Fibroblast of the conjunctiva (primary cell): ENCODE measurements at regions not wholly inside any gene's neighbourhood (a gene's known extent, or its start where the extent isn't known, plus 50 kb on each side); places are given as distances from the start of the nearest gene placed in this dataset.
"Not testable (repeated sequence)": the region's sequence is repeated elsewhere in the genome, so short reads cannot be mapped to it uniquely, and the experiment has no call there.

ENCODE experiments used
- DNase-seq: peaks from one replicate; pipeline ENCODE4 v3.0.0-alpha.2; 2010; ENCODE audit warnings: low read depth

DNA sequence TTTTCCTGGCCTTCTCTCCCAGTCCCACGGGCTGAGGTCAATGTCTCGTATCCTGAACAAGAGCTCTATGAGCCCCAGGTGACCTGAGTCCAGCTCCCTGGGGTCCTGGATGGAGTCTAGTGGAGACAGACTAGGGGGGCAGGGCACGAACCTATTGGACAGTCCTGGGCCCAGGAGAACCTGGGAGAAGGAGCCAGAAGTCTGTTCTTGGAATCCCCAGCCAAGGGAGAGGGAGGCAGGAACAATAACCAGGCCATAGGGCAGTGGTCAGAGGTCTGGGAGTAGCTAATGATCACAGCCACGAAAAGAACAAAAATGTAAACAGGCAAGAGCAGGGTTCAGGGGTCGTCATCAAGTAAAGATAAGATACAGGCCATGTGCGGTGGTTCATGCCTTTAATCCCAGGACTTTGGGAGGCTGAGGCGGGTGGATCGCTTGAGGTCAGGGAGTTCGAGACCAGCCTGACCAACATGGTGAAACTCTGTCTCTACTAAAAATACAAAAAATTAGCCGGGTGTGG is 60.8 kb downstream of the COPRS start:
- DNase-seq: no peak

DNA sequence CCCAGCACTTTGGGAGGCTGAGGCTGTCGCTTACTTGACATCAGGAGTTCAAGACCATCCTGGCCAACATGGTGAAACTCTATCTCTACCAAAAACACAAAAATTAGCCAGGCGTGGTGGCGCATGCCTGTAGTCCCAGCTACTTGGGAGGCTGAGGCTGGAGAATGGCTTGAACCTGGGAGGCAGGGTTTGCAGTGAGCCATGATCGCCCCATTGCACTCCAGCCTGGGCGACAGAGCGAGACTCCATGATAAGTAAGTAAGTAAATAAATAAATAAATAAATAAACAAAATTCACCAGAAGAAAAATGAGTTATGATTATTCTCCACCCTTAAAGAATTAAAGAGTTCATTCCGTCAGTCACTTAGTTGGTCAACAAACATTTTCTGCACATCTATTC is 63.1 kb downstream of the COPRS start:
- not testable (repeated sequence) for DNase-seq

DNA sequence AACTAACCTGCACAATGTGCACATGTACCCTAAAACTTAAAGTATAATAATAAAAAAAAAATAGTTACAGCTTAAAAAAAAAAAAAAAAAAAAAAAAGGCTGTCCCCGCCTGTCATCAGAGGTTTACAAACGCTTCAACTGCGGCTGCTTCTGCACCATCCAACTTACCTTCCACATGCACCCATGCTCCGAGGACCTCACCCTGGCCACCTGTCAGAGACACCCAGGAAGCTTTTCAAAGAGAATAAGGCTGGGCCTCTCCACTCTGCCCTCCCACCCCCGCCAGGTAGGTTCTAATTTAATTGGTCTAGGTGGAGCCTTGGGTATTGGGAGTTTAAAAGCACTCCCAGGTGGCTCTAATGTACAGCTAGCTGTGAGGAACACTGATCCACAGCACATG is 64.9 kb downstream of the COPRS start:
- no peak for DNase-seq

DNA sequence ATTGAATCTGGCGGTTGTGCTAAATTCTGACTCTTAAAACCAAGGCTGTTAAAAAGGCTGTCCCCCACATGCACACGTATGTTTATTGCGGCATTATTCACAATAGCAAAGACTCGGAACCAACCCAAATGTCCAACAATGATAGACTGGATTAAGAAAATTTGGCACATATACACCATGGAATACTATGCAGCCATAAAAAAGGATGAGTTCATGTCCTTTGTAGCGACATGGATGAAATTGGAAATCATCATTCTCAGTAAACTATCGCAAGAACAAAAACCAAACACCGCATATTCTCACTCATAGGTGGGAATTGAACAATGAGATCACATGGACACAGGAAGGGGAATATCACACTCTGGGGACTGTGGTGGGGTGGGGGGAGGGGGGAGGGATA is 65.4 kb downstream of the COPRS start:
- not testable (repeated sequence) for DNase-seq

DNA sequence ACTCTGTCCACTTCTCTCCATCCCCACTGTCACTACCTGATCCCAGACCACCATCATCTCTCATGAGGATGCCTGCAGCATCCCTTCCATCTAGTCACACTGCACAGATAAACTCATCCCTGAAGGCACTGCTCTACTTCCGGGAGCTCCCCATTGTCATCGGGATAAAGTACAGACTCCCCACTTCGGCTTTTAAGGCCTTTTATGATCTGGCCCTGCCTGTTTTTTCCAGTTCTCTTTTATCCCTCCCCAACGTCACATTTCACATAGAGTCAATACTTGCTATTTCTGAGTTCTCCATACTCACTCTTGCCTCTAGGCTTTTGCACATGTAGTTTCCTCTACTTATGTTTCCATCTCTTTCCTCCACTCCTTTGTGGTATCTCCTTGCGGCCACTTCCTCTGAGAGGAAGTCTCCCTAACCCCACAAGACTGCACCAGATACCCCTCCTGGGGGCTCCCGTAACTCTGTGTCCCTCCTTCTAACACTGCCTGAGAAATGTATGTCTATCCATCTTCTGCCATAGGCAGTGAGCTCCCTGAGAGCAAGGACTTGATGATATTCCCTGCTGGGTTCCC is 66.9 kb downstream of the COPRS start:
- no peak for DNase-seq

DNA sequence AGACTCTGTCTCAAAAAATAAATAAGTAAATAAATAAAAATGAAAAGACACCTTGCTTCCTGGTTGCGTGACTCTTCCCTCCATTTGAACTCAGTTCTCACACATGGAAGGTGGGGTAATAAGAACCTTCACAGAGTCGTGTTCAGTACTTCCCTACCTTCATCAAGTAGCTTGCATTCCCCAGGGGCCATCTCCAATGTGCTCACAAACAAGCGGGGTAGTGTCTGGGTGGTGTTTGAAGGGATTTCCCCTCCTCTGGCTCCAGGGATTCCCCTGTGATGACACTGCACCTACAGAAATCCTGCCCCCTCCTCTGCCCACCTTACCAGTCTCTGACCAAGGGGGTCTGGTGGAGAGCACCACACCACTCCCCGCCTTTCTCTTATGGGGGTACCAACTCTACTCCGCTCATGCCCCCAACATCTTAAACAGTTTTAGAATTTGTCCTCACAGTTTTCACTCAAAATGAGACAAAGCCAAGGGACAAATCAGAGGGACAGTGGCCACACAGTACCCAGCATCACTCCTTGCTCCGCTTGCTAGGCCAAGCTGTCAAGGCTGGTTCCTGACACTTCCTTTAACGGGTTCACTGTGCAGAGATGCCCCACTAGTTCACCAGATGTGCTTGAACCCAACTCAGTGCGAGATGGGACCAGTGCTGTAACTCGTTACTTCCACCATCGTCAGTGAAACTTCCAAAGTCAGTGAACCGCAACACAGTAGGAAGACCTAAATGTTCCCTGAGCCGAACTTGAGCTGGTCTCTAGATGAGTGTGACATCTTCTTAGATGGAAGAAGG is 69.1 kb downstream of the COPRS start:
- DNase-seq: no peak

DNA sequence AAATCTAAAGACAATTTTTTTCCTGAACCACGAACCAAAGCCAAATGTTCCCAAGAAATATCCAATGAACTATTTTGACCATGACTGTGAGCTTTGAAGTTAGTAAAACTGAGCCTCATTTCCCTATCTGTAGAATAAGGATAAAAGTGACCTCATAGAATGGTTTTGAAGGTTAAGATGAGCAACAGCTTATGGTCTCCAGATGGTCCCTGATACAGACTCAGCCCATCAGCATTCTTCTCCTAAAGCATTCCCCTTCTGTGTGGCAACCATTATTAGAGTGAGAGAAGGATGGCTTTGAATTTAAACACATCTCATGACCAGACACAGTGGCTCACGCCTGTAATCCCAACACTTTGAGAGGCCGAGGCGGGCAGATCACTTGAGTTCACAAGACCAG is 70.1 kb downstream of the COPRS start:
- DNase-seq: no peak

DNA sequence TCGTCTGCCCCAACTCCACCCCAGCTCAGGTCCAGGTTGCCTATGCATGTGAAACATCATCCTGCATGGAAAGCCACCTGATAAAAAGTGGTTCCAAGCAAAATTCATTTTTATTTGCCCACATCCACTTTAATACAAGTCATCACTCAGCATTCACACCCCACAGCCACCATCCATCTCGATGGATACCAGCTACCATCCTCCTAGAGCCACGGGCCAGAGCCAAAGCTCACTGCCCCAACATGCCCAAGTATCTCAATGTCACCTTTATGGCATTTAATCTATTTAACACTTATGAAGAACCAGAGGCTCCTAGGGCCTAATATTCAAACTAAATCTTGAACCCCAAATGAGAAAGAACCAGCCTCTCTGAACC is 70.5 kb downstream of the COPRS start:
- DNase-seq: no peak

DNA sequence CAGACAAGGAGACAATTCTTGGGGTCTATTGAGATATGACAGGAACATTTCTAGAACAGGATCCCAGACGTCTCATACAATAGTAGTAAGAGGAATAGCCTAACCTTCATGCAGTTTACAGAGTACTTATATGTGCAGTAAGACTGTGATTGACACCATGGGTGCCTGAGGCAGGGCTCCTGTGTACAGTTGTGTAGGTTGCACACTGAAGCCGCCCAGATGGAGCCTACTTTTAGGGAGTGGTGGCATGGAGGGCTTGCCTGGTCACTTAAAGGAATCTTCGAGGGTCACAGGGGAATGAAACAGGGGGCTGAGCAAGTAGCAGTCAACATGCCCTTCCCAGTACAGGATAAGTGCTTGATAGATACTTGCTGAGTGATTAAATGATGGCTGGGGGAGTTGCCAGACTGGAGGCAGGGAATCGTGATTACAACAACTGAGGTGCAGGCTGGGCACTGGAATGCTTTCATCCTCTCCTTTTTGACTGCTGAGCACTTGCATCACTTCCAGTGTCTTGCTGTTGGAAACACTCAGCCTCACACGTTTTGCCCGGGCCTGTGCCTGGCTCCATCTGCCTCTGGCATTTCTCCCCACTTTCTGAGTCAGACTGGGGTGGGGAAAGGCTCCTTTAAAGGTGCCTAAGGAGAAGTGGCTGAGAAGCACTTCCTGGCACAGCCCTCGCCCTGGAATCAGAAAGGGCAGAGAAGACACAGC is 71.0 kb downstream of the COPRS start:
- peak; percentile 67 for DNase-seq

DNA sequence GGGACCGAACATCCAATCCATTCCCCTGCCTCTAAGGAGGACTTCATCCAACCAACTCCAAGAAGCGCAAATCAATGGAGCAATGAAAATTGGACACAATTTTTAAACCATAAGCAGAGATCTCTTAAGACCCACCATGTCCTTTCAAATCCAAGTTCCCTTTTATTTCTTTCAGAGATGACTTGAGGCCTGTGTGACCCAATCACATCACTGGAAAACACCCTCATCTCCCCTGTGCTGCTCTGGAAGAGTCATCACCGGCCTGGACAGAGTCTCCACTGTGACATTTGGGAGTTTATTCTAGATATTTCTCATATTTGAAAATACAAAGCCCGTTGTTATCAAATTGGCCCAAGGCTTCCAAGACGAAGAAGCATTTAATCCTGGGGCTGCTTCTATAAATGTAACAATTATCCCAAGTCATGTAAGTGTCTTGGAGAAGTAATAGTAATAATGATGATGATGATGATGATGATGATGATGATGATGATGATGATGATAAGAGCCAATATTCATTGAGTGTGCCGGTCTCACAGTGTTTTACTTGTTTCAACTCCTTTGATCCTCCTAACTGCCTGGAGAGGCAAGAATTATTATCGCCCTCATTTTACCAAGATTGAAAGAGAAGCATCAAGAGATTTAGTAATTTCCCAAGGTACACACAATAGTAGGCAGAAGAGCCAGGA is 72.1 kb downstream of the COPRS start:
- DNase-seq: no peak

DNA sequence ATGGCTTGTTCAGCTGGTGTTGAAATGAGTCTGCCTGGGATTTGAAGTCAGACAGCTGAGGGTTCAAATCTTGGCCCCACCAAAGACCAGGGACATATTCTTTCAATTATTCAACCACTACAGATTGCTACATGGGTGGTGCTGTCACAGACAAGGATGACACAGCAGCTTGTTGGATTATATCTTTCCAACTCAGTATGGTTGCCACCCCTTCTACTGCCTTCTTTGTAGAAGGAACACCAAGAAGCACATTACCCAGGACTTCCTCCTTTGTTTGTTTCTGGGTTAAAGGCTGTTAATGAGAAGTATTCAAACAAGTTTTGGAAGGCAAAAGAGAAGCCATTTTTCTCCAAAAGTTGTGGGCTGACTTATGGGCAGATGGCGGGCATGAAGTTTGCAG is 78.6 kb downstream of the COPRS start:
- no peak for DNase-seq

DNA sequence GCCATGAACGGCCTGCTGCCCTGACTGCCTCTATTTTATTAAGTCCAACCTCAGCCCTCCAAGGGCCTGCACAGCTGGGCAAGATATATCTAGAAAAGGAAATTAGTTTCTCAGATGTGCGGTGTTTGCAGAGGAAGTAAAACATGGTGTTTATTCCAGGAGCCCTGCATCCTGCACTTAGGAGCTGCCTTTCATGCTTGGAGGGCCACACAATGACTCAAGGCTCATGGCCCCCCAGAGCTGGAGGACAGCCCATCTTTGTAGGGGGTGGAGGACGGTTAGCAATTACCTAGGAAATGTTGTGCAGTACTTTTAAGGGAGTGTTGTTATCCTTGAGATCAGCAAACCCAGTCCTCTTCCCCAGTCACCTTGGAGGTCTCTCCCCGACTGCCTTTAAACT is 80.5 kb downstream of the COPRS start:
- no peak for DNase-seq

DNA sequence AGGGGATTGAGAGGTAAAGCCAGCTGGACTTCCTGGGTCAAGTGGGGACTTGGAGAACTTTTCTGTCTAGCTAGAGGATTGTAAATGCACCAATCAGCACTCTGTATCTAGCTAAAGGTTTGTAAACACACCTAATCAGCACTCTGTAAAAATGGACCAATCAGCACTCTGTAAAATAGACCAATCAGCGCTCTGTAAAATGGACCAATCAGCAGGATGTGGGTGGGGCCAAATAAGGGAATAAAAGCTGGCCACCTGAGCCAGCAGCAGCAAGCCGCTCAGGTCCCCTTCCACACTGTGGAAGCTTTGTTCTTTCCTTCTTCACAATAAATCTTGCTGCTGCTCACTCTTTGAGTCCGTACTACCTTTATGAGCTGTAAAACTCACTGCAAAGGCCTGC is 87.7 kb downstream of the COPRS start:
- DNase-seq: not testable (repeated sequence)

DNA sequence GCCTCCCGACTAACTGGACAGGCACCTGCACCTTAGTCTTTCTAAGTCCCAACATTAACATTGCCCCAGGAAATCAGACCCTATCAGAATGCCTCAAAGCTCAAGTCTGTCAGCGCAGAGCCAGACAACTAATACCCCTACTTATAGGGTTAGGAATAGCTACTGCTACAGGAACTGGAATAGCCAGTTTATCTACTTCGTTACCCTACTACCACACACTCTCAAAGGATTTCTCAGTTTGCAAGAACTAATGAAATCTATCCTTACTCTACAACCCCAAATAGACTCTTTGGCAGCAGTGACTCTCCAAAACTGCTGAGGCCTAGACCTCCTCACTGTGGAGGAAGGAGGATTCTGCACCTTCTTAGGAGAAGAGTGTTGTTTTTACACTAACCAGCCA is 88.5 kb downstream of the COPRS start:
- DNase-seq: not testable (repeated sequence)

DNA sequence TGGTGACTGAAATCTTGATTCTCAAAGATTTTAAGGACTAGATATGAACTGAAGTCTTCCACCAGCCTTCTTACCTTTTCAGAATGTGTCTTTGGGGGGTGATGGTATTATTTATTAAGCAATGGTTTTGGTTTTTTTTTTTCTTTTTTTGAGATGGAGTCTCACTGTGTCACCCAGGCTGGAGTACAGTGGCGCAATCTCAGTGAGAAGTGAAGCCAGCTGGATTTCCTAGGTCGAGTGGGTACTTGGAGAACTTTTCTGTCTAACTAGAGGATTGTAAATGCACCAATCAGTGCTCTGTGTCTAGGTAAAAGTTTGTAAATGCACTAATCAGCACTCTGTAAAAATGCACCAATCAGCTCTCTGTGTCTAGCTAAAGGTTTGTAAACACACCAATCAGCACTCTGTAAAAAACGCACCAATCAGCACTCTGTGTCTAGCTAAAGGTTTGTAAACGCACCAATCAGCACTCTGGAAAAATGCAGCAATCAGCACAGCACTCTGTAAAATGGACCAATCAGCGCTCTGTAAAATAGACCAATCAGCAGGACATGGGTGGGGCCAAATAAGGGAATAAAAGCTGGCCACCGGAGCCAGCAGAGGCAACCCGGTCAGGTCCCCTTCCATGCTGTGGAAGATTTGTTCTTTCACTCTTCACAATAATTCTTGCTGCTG is 97.1 kb downstream of the COPRS start:
- DNase-seq: not testable (repeated sequence)

DNA sequence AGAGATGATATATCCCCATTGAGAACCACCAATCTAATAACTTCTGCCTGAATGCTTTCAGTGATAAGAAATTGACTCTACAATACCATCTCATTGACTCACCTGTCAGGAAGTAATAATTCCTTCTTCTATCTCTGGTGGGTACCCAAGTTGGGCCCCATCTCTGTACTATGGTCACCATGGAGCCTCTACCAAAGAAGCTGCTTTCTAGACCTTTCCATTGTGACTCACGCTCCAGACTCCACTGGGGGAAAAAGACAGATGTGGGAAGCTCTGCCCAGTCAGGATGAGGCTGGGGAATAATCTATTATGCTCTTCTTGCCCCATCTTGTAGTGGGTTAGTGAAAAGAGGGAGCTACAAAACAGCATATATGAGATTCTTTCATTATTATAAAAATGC is 100.4 kb downstream of the COPRS start:
- DNase-seq: no peak

DNA sequence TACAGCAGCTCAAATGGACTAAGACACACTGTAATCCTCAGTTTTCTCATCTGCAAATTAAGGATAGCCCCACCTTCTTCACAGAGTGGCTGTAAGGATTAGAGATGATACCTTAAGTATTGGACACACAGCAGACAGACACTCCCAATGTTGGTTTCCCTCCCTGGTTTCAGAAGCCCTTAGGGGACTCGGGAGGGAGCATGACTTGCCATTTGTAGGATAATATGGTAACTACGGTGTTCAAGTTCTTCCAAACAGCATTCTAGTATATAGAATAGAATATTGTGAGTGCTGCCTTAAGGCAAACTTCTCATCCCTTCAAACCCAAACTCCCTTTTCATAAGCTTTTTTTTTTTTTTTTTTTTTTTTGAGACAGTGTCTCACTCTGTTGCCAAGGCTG is 101.9 kb downstream of the COPRS start:
- no peak for DNase-seq

DNA sequence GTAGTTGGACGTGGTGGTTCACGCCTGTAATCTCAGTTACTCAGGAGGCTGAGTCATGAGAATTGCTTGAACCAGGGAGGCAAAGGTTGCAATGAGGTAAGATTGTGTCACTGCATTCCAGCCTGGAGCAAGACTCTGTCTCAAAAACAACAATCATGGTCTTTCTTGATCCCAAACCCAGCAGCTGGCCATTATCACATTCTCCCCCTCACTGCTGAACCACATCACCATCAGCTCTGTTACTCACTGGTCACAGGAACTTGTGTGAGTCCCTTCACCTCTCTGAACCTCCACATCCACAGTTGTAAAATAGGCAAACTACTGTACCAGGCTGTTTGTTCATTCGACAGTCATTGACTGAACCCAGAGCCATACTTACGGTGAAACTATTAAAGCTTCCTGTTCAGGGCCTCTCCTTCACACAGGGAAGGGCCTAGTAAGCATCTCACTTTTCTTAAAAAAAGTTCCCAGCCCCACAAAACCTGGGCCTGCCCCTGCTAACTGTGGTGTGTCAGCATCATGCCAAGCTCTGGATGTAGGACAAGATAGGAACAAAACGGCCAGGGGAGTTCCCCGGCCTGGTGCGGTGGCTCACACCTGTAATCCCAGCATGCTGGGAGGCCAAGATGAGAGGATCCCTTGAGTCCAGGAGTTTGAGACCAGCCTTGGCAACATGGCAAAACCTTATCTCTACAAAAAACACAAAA is 104.7 kb downstream of the COPRS start:
- peak; percentile 8 for DNase-seq

DNA sequence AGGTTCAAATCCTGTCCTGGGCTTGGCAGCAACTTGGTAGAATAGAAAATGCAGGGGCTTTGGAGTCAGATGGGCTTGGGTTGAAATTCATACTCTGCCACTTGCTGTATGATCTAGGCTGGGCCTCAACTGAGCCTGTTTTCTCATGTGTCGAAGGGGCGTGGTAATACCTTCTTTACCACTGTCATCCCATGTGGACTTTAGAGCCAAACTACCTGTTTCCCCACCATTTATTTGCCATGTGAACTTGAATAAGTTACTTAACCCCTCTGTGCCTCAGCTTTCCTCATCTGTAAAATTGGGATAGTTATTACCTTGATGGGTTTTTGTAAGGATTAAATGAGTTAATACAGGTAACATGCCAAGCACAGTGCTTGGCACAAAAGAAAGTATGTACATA is 106.0 kb downstream of the COPRS start:
- no peak for DNase-seq

DNA sequence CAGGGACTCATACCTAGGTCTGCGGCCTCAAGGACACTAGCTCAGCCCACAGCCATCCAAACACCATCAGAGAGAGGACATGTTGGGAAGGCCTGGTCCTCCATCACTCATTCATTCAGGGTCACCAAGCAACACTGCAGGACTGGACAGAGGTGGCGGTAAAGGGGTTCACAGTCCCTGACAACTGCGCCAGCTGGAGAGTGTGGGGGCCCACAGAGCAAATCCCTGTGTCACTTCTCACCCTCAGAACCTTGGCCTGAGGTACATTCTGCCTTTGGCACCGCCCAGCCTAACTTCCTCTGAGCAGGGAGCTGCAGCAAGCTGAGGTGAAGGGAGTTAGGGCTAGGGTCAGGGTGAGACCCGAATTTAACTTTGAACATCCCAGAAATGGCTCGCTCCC is 106.5 kb downstream of the COPRS start:
- no peak for DNase-seq

DNA sequence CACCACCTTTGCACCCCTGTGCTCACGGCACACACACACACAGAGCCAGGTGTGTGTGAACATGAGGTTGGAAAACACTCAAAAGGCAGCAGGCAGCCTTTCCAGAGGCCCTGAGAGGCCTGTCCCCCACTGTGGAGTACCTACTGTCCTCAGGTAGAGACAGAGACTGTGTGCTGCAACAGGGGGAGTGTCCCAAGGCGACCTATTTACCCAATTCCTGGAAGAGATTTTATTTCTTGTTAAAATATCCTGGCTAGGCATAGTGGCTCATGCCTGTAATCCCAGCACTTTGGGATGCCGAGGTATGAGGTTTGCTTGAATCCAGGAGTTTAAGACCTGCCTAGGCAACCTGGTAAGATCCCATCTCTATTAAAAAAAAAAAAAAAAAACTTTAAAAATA is 108.5 kb downstream of the COPRS start:
- DNase-seq: no peak
